Islet precursor cell (in vitro differentiated cells): ENCODE measurements at regions not wholly inside any gene's neighbourhood (a gene's known extent, or its start where the extent isn't known, plus 50 kb on each side); places are given as distances from the start of the nearest gene placed in this dataset.
A peak's percentile ranks its signal among the peaks of the same experiment; 100 is the strongest.

Experiments used
- DNase-seq: peaks from one replicate; pipeline ENCODE4 v3.0.0-alpha.2; 2018

DNA sequence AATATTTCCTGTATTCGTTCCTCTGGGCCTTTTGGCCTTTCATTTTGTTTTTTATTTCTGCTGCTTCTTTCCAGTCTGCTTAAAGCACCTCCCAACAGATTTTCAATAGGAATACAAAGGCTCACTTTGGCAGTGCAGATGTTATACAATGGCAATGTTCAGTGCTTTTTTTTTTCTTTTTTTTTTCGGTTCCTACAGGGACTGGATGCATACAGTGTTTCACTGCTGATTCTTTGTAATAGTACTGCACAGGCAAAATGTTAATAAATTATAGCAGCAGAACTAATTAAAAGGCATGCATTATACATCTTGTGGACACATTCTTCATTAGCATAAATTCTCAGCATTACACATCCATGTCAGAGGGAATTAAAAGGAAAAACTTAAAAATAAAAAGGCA, 356.6 kb upstream of the C9orf72 start:
- DNase-seq, result no peak

DNA sequence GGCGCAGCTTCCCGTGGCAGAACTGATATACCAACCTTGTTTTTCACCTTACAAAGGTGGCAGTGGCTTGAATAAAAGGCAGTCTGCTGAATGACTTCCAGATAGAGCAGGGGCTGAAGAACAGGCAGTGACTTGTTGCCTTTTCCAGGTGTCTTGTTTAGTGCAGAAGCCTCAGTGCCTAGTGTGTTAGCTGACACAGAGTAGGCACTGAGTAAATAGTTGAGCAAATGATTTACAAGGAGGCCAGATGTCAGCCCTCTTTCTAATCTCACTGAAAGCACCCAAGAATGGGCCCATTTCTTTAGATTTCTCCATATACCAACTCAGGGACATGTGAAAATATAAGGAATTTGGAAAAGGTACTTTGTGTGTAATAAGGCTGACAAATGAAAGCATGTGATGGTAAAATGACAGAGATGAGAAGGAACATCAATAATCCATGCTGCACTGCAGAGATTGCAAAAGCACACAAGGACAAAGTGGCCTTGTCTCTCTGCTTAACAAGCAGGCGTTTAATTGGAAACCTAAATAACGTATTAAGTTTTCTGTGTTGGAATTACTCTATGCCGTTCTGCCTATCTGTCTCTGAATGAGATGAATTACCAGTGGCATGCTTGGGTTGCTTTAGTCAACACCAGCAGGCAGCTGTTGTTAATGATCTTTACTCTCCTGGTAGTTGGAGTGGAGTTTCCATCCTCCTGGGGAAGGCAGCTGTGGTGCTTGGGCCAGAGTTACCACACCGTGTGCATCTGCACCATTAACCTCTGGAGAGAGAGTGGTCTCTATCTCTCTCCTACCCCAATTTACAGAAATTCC, 360.1 kb upstream of the C9orf72 start:
- no peak for DNase-seq

DNA sequence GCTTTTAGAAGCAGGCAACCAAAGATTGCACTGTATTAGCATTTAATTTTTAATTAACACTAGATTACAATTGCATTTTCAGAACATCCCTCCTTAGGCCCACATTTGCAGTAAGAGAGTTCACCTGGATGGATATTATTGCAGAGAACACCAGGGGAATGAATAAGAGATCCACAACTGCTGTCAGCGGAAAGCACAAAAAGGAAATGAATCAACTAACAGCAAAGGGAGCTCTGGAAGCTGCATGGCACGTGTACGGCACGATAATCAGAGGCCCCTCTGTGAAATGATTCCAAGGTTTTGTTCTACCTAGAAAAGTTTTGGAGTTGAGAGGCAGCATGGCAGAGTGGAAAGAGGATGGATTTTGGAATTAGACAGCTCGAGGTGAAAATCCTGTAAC, 361.2 kb upstream of the C9orf72 start:
- DNase-seq, result no peak

DNA sequence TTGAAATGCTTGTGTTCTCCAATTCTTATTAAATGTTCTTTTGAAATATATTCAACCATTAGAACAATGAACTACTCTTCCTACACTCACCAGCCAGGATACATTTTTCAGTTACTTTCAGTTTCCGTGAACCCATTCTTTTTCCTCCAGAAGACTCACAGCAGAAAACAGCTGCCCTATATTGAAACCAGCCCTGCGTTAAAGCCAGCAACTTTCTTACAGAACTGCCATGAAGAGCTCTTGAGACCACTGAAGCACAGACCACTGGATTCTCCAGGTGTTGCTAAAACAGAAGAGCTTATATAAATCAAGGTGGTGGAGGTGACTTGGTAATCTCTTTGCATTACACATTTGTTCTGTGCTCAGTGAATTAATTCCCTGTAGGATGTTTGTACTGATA, 365.9 kb upstream of the C9orf72 start:
- DNase-seq, result no peak

DNA sequence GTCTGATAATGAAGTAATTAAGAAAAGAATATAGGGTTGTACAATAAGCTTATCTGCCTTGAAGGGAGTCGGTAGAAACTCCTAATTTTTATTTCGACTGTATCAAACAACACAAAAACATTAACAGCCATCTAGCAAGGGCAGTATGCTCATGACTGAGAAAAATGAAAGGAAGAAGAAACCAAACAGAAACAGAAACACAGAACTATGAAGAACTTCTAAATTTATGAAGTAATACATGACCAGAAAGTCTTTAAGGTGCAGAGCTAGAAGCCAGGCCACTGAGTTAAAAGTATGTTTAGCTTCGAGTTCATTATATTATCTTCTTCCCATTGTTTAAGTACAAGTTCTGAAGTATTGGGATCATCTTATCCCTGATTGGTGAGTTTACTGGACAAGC, 367.3 kb upstream of the C9orf72 start:
- no peak for DNase-seq

DNA sequence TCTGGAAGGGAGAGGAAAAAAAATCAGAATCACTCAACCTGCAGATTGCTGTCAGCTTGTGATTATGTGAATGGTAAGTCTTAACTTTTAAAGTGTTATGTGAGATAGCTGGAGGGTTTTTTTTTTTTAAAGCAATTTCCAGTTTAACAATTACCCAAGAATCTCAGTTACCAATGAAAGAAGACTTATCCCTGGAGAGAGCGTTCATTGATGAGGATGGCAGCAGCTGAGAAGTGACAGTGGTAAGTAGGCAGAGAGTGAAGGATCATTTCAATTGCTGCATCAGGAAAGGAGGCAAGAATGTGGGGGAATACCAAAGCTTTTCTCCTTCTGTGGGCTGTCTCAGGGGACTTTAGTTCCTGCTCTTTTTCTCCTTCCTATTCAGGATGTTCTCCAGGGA, 370.2 kb upstream of the C9orf72 start:
- no peak for DNase-seq

DNA sequence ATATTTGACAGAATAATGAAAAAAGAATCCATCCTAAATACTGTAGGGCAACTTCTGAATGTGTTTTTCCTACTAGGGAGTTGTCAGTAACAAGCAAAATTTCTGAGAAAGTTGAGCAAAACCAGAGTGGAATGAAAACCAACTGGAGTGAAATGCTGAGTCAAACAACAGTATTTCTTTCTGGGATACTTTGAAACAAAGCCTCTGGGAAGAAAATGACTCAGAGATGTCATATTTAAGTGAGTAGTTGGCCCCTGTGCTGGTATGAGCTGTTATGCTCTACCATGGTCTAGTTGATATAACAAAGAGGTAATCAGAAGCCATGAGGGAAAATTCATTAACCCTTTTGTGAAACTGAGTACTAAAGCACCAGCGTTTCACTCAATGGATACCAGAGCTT, 372.1 kb upstream of the C9orf72 start:
- DNase-seq, result no peak

DNA sequence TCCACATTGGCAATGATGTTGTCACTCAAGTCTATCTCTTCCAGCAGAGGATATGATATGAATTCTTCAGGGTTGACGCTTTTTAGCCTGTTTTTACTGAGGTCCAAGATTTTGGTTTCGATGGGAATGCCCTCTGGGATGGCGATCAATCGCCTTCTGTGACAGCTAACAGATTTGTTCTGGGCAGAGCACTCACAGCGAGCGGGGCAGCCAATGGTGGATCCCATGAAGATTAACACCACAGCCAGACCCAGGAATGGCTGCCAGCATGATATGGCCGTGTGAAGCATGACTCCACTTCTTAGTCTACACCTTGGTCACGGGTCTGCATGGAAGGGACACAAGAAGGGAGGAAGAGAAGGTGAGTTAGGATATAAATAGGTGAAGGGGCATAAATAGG, 377.1 kb upstream of the C9orf72 start:
- DNase-seq, result no peak

DNA sequence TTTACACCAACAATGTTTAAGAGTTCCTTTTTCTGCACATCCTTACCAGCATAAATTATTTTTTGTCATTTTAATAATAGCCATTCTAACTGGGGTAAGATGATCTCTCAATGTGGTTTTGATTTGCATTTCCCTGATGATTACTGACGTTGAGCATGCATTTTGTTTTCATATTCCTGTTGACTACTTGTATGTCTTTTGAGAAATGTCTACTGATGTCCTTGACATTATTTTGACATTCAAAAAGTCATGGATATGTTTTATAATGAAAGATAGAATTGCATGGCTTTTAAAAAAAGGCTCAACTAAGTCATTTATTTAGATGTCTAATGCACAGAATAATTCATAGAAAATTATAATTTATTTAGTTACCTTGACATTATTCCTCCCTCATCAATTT, 381.6 kb upstream of the C9orf72 start:
- DNase-seq, result no peak

DNA sequence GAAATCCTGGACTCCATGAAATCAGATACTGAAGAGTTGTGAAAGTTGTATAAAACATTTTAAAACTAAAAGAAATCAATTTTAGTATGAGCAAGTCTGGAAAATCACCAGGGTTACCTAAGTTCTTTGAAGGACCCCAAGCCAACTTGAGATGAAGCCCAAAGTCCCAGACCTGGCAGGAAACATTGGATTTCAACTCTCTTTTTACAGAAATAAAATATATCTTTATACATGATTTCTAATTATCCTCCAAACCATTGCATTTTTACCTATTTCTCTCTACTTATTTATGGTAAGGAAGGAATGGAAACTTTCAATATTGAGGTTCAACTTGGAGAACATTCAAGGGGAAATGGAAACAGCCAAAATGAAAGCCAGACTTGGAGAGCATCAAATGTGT, 390.6 kb upstream of the C9orf72 start:
- DNase-seq, result no peak

DNA sequence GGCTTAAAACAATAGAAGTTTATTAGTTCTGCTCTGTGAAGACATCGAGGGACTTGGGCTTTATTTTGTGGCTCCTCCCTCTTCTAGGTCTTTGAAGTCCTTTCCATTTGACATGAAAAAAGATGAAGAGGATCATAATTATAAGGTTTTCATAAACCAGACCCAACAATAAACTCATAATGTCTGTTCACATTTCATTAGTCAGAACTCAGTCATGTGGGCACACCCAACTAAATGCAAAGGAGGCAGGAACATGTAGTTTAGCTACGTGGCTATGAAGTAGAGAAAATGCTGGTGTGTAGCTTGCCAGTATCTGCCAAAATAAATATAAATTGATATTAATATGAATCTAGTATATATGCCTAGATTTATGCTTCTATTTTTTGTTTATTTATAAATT, 393.9 kb upstream of the C9orf72 start:
- no peak for DNase-seq

DNA sequence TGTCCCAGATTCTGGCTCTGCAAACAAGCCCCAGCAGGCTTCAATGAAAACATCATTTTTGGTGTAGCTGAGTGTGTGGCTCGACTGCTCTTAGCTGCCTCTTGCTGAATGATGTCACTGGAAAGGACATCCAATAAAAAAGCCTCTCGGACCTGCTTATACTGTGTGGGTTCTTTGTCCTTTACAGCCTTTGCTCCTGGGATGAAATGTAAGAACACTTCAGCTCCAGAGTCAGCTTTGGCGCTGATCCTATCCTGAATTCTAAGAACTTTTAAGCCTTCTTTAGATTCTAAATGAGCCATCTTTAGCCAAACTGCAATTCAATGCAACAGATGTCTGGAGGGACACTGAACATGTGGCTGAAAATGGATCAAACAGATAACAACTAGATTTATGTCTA, 404.6 kb upstream of the C9orf72 start:
- no peak for DNase-seq

DNA sequence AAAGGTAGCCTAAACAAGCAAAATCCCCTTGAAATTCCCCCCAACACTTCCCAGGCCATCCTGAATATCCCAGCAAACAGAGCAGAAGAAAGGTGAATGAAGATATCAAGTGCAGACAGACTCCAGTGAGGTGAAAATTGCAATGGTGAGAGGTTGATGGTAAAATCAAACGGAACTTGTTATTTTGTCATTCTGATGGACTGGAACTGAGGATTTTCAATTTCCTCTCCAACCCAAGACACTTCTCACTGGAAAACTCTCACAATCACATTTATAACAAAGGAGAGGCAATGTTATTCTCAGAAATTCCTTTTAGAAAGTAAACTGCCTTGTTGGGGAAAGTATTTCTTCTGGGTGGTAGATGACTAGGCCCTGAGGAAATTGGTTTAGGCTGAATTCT, 412.4 kb upstream of the C9orf72 start:
- DNase-seq, result no peak

DNA sequence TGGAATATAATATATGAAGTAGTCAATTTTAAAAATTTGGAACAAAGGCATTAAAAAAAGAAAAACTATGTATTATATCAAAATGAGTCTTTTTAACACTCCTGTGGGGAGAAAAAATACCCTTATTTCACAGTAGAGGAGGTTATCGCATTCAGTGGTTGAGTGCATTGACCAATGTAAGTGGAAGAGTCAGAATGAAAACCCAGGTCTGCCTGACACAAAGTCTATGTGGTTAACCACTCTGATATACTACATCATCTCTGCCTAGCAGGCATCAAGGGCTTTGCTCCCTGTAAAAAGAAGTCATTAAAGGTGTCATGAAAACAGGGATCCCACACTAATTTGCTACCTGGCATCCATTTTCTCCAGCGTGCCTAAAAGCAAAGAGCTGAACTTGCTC, 417.2 kb upstream of the C9orf72 start:
- DNase-seq, result no peak

DNA sequence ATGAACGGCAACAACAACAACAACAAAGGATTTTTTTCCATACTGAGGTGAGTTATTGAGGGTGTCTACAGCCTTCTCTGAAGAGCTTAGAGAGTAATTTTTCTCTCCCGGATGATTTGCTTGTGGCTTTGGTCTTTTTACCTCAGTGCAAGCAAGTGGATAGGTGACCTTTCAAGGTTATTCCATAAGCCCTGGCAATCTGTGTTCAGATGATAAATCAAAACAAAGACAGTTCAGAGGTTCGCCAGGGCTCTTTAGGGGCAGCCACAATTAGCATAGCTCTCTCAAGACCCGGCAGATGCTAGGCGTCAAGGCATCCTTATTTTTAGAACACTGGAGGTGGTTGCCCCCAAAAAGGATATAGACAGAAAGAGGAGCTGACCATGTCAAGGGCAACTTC, 417.9 kb upstream of the C9orf72 start:
- DNase-seq, result no peak

DNA sequence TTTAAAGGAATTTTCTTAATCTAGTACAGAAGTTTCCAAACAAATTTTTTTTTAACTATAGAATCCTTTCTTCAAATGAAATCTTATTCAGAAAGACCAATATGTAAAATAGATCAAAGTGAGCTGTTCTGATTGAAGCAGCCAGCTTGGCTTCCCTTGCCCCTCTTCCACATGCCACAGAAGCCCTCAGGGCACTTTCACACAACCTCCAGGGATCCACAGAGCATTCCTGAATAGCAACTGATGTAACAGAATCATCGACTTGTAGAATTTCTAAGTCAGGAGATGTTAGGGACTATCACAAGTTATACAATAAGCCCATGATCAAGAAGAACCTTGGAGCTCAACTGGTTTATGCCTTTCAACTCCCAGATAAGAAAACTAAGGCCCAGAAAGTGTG, 427.8 kb upstream of the C9orf72 start:
- DNase-seq, result peak; percentile 63

DNA sequence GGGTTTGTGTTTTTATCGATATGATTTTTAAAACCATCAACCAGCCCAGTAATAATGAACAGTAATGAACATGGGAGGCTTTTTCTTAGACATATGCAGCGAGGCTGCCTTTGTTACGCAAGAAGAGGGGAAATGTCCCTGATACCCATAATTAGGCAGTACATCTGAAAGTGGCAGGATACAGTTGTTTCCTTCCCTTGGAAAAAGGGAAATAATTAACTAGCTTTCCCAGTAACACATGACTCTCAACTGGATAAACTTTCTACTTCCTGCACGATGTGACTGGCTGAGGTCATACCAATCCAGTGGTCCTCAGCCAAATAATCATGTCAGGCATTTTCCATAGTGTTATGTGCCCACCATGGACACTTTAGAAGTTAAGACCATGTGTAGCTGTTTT, 431.6 kb upstream of the C9orf72 start:
- DNase-seq, result no peak

DNA sequence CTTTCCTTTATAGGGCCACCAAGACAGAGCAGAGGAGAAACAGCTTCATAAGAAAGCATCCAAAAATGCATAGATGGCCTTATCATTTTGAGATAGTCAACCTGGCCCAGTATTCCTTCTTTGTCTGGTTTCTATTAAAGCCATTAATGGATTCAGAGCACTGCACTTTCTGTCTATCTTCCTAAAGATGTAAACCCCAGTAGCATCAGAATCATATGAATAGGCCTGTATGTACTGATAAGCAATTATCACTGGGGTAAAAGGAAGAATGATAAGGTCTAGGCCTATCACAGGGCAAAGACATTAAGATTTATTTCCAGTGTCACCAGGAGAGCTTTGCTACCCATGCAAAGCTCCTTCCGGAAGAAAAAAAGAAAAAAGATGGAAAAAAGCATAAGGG, 432.5 kb upstream of the C9orf72 start:
- no peak for DNase-seq

DNA sequence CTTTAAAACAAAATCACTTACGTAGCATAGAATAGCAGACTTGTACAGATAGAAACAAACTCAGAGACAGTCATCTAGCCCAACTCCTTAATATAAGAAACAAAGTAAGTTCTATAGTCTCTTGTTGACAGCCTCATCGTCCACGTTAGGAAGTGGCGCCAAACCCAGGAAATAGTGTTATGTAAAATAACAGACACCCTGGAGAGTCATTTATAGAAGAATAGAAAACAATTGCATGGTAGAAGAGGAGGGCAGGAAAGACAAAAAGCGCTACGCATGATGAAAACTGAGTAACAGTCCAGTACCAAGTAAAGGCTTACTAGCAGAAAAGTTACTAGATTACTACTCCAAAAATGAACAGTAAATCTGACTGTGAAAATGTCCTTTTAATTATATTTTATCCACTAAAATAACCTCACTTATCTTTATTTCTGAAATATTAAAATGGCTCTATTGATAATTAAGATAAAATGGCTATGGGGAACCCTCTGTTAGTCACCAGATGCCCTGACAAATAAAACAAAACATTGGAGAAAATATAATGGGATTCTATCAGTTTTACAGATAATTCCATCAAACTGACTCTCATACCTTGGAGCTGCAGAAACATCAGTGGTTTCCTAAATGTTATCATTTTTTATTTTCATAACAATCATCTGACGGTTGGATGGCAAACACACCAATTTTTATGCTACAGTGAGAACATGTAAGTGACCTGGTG, 434.0 kb upstream of the C9orf72 start:
- DNase-seq, result no peak

DNA sequence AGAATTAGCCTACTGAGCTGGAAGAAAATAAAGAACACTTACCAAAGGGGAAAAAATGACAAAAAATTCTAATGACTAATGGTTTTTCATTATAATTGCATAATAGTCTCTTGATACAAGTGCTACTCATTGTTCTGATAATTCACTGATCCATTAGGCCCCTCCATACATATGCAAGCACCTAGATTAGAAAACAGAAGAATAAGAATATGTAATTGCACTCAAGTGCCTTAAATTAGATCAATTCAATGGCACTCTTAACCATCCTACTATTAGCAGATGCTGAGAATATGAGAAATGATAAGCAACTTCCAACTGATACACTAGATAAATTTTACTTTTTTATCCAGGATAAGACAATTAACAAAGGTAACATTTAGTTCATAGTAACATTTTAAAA, 440.9 kb upstream of the C9orf72 start:
- DNase-seq, result no peak

DNA sequence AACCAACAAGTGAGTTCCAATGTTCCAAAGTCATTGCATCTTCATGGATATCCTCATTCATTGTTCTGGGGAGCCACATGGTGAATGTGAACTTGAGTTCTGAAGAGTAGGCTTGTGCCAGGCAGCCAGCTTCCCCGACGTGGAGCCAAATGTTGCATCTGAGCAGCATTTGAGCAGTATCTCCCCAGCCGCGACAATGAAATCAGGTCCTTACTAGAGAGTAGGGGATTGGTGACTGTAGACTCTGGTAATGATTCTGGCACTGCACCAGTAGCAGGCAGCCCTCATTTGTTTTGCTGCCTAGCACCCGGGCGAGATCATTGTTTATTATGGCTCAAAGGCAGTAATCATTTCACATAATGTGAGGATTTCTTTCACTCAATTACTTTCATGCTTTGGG, 451.4 kb upstream of the C9orf72 start:
- DNase-seq, result no peak

DNA sequence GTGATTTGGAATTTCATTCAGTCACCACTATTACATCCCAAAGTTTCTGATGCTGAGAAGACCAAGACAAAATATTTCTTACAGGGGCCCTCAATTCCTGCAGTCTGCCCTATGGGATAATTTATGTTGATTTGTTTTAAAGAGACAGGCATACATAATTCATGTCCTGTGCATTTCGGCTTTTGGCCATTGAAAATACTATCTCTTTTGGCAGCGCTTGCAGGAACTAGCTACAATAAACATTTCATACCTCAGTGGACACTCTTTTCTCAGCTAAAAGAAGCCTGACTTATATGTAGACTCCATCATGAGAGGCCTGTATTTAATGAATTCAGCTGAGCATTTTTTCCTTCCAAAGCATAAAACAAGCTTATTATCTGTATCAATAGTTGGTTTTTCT, 451.9 kb upstream of the C9orf72 start:
- no peak for DNase-seq

DNA sequence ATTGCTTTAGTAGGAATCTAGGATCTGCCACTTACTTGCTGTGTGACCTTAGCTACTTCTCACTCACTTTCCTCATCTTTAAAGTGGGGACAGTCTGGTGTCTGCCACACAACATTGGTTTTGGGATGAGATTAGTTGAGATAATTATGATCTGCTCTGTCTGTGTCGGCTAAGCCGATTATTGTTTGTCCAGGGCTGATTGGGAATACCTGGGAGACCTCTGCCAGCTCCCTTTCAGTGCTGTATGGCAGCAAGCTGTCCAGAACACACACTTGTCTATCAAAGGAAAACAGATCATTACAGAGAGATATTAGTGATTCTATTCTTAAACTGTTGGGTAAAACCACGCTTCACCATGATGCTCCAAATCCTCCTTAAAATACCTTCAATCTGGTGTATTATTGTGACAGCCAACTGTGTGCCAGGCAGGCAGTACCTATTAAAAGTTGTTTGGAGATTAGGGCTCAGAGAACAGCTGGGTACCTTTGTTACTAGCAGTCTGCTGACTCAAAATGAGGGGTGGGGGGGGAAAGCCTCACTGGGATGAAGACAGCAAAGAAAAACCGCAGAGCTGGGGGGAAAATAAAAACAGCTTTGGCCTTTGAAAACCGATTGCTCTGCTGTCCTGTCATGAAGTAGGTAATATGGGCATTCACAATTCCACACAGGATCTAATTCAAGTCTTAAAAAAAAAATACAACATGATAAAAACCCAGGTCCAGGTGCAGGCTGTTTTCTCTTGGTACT, 458.4 kb upstream of the C9orf72 start:
- DNase-seq, result no peak

DNA sequence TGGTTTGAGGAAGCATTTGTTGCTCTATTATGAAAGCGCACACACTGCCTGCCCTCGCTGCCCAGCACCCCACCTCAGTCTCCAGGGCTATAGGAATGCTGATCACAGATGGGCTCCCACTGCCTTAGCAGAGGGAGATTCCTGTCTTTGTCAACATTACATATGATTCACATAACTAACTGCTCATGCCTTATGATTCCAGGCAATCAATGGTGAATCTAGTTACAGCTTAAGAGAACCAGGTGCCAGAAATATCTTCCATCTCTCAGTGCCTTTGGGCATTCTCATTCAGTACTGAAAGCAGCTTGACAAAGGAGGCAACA, 458.9 kb upstream of the C9orf72 start:
- no peak for DNase-seq
